Naive B cell (primary cell): ENCODE measurements at regions not wholly inside any gene's neighbourhood (a gene's known extent, or its start where the extent isn't known, plus 50 kb on each side); places are given as distances from the start of the nearest gene placed in this dataset.

Experiments
- ATAC-seq, 2 donors: fragments of 150-1000 bp; cut with Tn5 transposase; 2 replicates each; pipeline ENCODE4 v1.10.0; 2021; ENCODE audit warnings: low read depth in 2 of 2, mild to moderate bottlenecking in 2 of 2, moderate library complexity in 2 of 2
- DNase-seq: peaks from one replicate; pipeline ENCODE4 v3.0.0; 2022
- H3K27ac Mint-ChIP-seq, 6 donors: one replicate each; pipeline ENCODE4 v1.8.0; 2020 to 2022; ENCODE audit warnings: mild to moderate bottlenecking in 6 of 6, mixed read lengths in 6 of 6, moderate library complexity in 5 of 6, inconsistent platforms in 2 of 6
- H3K27me3 Mint-ChIP-seq, 3 donors: one replicate each; pipeline ENCODE4 v1.8.0; 2021 to 2022; ENCODE audit warnings: mixed read lengths in 3 of 3, mild to moderate bottlenecking in 1 of 3
- H3K36me3 Mint-ChIP-seq, 2 donors: one replicate each; pipeline ENCODE4 v1.8.0; 2020 to 2022; ENCODE audit warnings: mixed read lengths in 2 of 2, inconsistent platforms in 1 of 2, mild to moderate bottlenecking in 1 of 2
- H3K4me1 Mint-ChIP-seq, 3 donors: one replicate each; pipeline ENCODE4 v1.8.0; 2020 to 2022; ENCODE audit warnings: mixed read lengths in 3 of 3, inconsistent platforms in 1 of 3, mild to moderate bottlenecking in 1 of 3, moderate library complexity in 1 of 3
- H3K4me3 Mint-ChIP-seq, 8 donors: one replicate each; pipeline ENCODE4 v1.8.0; 2020 to 2022; ENCODE audit warnings: mild to moderate bottlenecking in 8 of 8, mixed read lengths in 8 of 8, moderate library complexity in 8 of 8, inconsistent platforms in 2 of 8
- H3K9me3 Mint-ChIP-seq, 7 donors: one replicate each; pipeline ENCODE4 v1.8.0; 2020 to 2022; ENCODE audit warnings: mixed read lengths in 7 of 7, mild to moderate bottlenecking in 5 of 7, inconsistent platforms in 2 of 7, moderate library complexity in 1 of 7

GRCh38 chr15:73001840-73002239 is 50.4 kb upstream of the NEO1 start:
- Mint-ChIP-seq H3K4me1 (no peaks in the 10 kb centered on the region), H3K9me3 (peaks cover 0 to 8% (median 0%) of the 10 kb centered on the region in 7 donors), H3K27me3 (peaks cover 20 to 35% (median 26%) of the 10 kb centered on the region in 3 donors), H3K4me3 (no peak overlapping the region), H3K36me3 (no peaks in the 10 kb centered on the region), H3K27ac (no peak overlapping the region)
- ATAC-seq (no peak), DNase-seq (no peak)

GRCh38 chr15:73000293-73000692 is 52.0 kb upstream of the NEO1 start:
- no peak overlapping the region for H3K27ac Mint-ChIP-seq
- H3K27me3 Mint-ChIP-seq, result peaks cover 20 to 37% (median 22%) of the 10 kb centered on the region in 3 donors
- ATAC-seq, result no peak
- H3K36me3 Mint-ChIP-seq, result no peaks in the 10 kb centered on the region
- H3K9me3 Mint-ChIP-seq, result peaks cover 0 to 6% (median 0%) of the 10 kb centered on the region in 7 donors
- no peak for DNase-seq
- no peak overlapping the region for H3K4me3 Mint-ChIP-seq
- H3K4me1 Mint-ChIP-seq, result no peaks in the 10 kb centered on the region

DNA sequence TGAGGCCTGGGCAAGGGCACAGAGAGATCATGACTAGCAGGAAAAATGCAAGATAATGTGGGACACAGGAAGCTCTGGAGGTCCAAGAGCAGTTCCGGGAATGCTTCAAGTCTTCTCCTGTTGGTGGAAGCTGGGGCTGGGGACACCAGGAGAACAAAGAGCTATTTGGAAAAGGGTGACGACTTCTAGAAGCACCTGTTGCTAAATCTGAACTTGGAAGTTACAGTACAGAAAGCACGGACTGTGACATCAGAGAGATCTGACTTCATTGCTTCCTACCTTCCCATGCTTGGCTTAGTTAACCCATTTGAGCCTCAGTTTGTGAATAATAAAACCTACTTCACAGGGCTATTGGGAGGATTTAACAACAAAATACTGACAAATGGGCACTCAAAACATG is 52.7 kb upstream of the NEO1 start:
- H3K27ac Mint-ChIP-seq, result no peak overlapping the region
- no peak for ATAC-seq

DNA sequence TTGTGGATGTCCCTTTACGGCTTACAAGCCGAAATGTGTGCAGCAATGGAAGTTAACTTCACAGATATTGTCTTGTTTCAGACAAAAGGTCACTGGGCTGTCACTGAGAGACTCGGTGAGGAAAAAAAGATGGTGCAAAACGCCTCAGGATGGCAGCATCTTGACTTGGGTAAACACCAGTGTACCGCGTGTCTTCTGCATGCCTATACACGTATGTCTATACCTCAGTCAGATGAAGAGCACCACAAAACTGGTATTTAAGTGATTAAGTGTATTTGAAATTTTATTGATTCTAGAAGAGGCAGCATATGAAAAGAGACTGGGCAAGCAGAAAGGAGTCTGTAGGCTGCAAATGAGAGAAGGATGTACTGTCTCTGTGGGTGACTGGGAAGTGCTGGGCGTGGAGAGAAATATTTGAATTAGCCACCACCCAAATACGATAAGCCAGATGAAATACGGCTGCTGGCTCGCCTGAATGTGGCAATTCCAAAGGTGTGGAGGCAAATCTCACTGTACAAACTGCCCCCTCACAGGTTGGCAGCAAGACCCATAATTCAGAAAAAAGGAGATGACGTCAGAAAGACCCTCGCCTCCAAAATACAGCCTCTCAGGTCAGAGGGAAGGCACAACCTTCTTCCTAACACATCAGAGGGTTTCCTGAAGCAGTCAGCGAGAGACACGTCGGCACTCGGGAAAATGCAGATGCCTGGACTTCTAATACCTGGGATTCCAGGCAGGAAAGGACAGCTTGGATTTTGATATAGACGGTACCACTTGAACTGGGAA is 53.4 kb upstream of the NEO1 start:
- Mint-ChIP-seq H3K27me3 (peaks cover 14 to 37% (median 15%) of the 10 kb centered on the region in 3 donors), H3K9me3 (peaks cover 0 to 2% (median 0%) of the 10 kb centered on the region in 7 donors), H3K4me3 (no peak overlapping the region), H3K27ac (no peak overlapping the region), H3K4me1 (no peaks in the 10 kb centered on the region), H3K36me3 (no peaks in the 10 kb centered on the region)
- no peak for DNase-seq
- no peak for ATAC-seq

More for the DNA sequence above, 52.7 kb upstream of the NEO1 start:
- Mint-ChIP-seq H3K36me3 (no peaks in the 10 kb centered on the region), H3K4me1 (no peaks in the 10 kb centered on the region), H3K27me3 (peaks cover 15 to 37% (median 15%) of the 10 kb centered on the region in 3 donors), H3K9me3 (peaks cover 0 to 2% (median 0%) of the 10 kb centered on the region in 7 donors), H3K4me3 (no peak overlapping the region)
- DNase-seq, result no peak

DNA sequence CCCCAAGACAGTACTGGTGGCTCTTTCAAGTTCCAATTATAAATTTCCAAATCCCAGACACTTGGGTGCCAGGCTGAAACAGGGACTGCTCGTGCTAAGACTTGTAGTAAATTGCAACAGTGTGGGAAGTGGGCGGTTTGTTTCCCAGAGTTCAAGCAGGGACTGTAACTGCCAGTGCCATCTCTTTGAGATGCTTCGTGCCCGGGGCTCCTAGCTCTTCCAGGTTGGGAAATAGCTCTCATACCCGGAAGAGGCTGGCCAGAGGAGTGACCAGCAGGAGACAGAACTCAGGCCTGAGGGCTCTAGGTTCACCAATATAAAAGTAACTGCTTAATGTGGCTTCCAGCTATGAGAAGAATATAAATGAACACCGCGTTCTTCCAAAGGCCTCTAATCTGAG is 54.0 kb upstream of the NEO1 start:
- Mint-ChIP-seq H3K36me3 (no peaks in the 10 kb centered on the region), H3K27me3 (peaks cover 10 to 37% (median 15%) of the 10 kb centered on the region in 3 donors), H3K27ac (no peak overlapping the region), H3K4me1 (no peaks in the 10 kb centered on the region), H3K9me3 (peaks cover 0 to 2% (median 0%) of the 10 kb centered on the region in 7 donors), H3K4me3 (no peak overlapping the region)
- DNase-seq, result no peak
- ATAC-seq, result no peak

GRCh38 chr15:72995849-72996248 is 56.4 kb upstream of the NEO1 start:
- Mint-ChIP-seq H3K27me3 (peaks cover 14 to 37% (median 14%) of the 10 kb centered on the region in 3 donors), H3K9me3 (no peaks in the 10 kb centered on the region), H3K4me3 (no peak overlapping the region), H3K36me3 (no peaks in the 10 kb centered on the region), H3K27ac (no peak overlapping the region), H3K4me1 (no peaks in the 10 kb centered on the region)
- DNase-seq (no peak), ATAC-seq (no peak)

DNA sequence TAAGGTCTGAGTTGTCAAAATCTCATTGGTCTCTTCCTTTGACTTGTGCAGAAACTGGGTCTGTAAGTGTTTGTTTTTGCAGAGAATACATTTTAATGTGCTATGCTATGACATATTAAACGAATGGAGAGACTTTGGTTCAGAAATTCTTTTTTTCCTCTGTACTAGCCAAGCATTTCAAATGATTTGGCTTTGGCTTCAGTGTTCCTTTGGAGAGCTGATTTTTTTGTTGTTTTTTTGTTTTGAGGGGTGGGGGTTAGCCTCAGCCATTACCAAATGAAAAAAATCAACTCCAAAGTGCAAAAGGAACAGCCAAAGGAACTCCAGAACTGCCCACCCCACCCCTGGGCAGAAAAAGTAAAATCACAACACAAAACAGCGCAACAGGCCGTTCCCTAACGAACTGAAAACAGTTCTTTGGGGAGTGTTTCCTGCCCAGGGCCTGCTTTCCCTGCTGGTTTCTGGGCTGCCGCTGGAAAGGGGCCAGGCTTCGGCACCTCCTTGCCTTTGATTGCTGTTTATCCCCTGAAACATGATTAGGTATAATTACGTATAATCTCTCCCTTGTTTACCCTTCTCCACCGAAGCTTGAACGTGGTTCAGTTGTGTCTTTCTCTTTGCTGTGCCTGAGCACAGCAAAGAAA is 57.6 kb upstream of the NEO1 start:
- peaks cover 14 to 37% (median 14%) of the 10 kb centered on the region in 3 donors for H3K27me3 Mint-ChIP-seq
- DNase-seq (no peak), ATAC-seq (no peak)
- H3K4me1 Mint-ChIP-seq, result no peaks in the 10 kb centered on the region
- H3K4me3 Mint-ChIP-seq, result no peak overlapping the region
- H3K36me3 Mint-ChIP-seq, result no peaks in the 10 kb centered on the region
- H3K27ac Mint-ChIP-seq, result no peak overlapping the region
- no peaks in the 10 kb centered on the region for H3K9me3 Mint-ChIP-seq

- no peak for DNase-seq
- Mint-ChIP-seq H3K27me3 (peaks cover 5 to 24% (median 14%) of the 10 kb centered on the region in 3 donors), H3K4me3 (no peak overlapping the region), H3K4me1 (no peaks in the 10 kb centered on the region), H3K9me3 (no peaks in the 10 kb centered on the region), H3K36me3 (no peaks in the 10 kb centered on the region), H3K27ac (peak overlapping the region in 1 of 6 donors; percentile 34)
- no peak for ATAC-seq
These were observed 59.4 kb upstream of the NEO1 start for GRCh38 chr15:72992841-72993252.

DNA sequence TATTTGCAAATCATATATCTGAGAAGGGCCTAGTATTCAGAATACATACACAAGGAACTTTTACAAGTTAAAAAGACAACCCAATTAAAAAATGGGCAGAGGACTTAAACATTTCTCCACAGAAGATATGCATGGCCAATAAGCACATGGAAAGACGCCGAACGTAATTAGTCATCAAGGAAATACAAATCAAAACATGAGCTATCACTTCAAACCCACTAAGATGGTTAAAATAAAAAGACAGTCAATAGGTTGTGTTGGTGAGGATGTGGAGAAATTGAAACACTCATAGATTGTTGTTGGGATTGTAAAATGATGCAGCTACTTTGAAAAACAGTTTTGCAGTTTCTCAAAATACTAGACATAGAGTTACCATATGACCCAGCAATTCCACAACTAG is 61.2 kb upstream of the NEO1 start:
- H3K9me3 Mint-ChIP-seq, result peaks cover 0 to 3% (median 0%) of the 10 kb centered on the region in 7 donors
- H3K27me3 Mint-ChIP-seq, result peaks cover 5 to 25% (median 15%) of the 10 kb centered on the region in 3 donors
- DNase-seq (no peak), ATAC-seq (no peak)
- no peaks in the 10 kb centered on the region for H3K4me1 Mint-ChIP-seq
- no peaks in the 10 kb centered on the region for H3K36me3 Mint-ChIP-seq
- no peak overlapping the region for H3K27ac Mint-ChIP-seq
- H3K4me3 Mint-ChIP-seq, result no peak overlapping the region

DNA sequence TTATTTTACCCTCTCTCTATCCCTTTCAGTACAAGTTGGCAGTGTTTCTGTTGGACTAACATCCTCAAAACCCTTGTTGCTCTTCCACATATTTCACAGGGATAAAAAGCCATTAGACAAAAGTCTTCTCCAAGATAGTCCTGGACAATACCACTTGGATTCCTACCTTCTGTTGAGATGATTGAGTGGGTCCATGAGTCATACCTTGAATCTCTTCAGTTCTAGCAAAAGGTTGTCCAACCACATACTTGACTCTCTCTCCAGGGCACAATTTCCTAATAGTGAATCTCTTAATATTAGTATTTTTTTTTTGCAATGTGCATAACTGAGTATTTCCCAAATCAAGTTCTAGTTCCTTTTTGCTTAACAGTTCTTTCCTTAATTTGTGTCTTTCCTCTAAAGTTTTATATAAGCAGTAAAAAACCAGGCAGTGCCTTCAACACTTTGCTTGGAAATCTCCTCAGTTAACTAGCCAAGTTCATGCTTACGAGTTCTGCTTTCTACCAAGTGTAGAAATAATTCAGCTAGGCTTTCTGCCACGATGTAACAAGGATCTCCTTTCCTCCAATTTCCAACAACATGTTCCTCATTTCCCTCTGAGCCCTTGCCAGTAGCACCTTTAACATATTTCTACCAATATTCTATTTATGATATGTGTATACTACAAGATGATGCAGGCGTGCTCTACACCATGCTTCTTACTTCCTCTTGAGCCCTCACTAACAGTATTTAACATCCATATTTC is 68.3 kb upstream of the NEO1 start:
- no peaks in the 10 kb centered on the region for H3K36me3 Mint-ChIP-seq
- ATAC-seq (no peak), DNase-seq (no peak)
- no peak overlapping the region for H3K27ac Mint-ChIP-seq
- no peaks in the 10 kb centered on the region for H3K4me1 Mint-ChIP-seq
- H3K27me3 Mint-ChIP-seq, result peaks cover 22 to 40% (median 35%) of the 10 kb centered on the region in 3 donors
- no peak overlapping the region for H3K4me3 Mint-ChIP-seq
- peaks cover 0 to 18% (median 7%) of the 10 kb centered on the region in 7 donors for H3K9me3 Mint-ChIP-seq

DNA sequence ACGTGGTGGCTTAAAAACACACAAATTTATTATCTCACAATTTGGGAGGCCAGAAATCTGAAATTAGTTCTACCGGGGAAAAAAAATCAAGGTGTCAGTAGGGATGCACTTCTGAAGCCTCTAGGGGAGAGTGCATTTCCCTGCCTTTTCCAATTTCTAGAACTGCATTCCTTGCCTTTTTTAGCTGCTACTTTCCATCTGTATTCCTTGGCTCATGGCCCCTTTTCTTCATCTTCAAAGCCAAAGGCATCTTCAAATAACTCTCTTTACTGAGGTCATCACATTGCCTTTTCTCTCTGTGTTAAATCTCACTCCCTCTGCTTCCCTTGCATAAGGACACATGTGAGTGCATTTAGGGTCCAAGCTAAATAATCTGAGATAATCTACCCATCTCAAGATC is 69.5 kb upstream of the NEO1 start:
- H3K36me3 Mint-ChIP-seq, result no peaks in the 10 kb centered on the region
- no peak for DNase-seq
- no peak for ATAC-seq
- no peak overlapping the region for H3K4me3 Mint-ChIP-seq
- peaks cover 0 to 18% (median 7%) of the 10 kb centered on the region in 7 donors for H3K9me3 Mint-ChIP-seq
- peaks cover 26 to 51% (median 42%) of the 10 kb centered on the region in 3 donors for H3K27me3 Mint-ChIP-seq
- H3K4me1 Mint-ChIP-seq, result no peaks in the 10 kb centered on the region
- H3K27ac Mint-ChIP-seq, result no peak overlapping the region

DNA sequence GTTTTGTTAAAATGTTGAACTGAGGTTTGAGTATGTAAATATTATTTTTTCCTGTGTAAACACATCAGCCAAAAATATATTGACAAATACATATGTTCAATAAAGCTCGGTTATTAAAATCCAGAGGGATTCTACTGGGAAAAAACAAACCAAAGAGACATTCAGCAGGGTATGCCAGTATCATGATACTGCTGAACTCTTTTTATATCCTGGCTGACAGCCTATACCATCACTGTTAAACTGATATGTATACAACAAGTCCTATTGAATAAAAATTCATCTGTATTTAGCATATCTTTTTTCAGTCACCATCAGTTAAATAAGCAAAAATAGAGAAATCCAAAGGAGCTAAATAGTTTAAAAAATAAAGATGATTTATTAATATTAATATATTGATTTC is 71.6 kb upstream of the NEO1 start:
- Mint-ChIP-seq H3K9me3 (peaks cover 0 to 18% (median 6%) of the 10 kb centered on the region in 7 donors), H3K36me3 (no peaks in the 10 kb centered on the region), H3K27ac (no peak overlapping the region), H3K4me3 (no peak overlapping the region), H3K4me1 (no peaks in the 10 kb centered on the region), H3K27me3 (peaks cover 34 to 64% (median 41%) of the 10 kb centered on the region in 3 donors)
- DNase-seq (no peak), ATAC-seq (no peak)

DNA sequence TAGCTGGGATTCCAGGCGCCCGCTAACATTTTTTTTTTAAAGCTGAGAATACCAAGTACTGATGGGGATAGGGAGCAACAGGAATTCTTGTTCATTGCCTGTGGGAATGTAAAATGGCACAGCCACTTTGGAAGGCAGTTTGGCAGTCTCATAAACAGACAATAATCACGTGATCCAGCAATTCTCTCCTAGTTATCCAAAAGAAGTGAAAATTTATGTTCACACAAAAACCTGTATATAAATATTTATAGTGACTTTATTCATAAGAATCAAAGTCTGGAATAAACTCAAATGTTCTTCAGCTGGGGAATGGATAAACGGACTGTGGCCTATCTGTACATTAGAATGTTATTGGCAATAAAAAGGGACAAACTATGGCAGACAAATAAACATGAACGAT is 72.5 kb upstream of the NEO1 start:
- Mint-ChIP-seq H3K27ac (no peak overlapping the region), H3K4me3 (no peak overlapping the region), H3K36me3 (no peaks in the 10 kb centered on the region), H3K27me3 (peaks cover 34 to 66% (median 41%) of the 10 kb centered on the region in 3 donors), H3K4me1 (no peaks in the 10 kb centered on the region), H3K9me3 (peaks cover 0 to 18% (median 6%) of the 10 kb centered on the region in 7 donors)
- ATAC-seq (no peak), DNase-seq (no peak)
